Activated CD4-positive, alpha-beta T cell treated with anti-CD3 and anti-CD28 coated beads, Interleukin-2, Interleukin-4, amounts not matched to agents 100 ng/mL and 50 ng/mL, durations not matched to agents 16 hours and 8 hours (primary cell): ENCODE measurements at regions not wholly inside any gene's neighbourhood (a gene's known extent, or its start where the extent isn't known, plus 50 kb on each side); places are given as distances from the start of the nearest gene placed in this dataset.

ENCODE experiments used
- DNase-seq: peaks from one replicate; pipeline ENCODE4 v3.0.0-alpha.2; 2020; ENCODE audit warnings: low spot score

DNA sequence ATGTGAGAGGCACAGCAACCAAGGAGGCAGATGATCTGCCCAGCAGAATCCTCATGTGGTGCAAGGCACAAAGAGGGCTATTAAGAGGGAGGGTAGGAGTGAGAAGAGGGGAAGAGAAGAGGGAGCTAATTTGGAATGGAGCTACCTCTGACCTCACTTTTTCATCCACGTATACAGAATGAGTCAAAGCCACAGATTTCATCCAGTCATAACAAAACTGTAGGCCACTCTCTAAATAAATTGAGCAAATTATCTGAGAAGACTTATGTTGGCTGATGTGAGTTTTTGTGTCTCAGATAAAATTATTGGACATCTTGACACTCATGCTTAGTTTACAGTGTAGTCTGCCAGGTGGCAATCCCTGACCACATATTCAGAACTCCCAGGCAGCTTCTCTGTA is 325.6 kb downstream of the TTLL7 start:
- DNase-seq = peak; percentile 15

DNA sequence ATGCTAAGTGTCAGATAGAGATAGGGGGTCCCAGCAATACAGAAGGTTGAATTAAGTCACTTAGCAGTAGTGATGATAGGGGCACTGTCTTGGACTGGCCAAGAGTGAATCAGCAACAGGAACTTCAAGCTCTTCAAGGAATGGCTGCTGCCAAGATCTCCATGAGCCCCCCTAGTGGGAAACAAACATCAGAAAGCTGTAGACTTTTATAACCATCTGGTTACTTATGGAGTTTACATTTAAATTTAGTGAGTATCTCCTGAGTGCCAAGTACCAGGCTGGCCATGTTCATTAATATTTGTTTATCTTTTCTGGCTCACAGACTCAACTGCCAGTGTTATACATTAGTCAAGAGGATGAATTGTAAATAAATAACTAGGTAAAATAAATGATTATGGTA is 327.3 kb downstream of the TTLL7 start:
- no peak for DNase-seq

DNA sequence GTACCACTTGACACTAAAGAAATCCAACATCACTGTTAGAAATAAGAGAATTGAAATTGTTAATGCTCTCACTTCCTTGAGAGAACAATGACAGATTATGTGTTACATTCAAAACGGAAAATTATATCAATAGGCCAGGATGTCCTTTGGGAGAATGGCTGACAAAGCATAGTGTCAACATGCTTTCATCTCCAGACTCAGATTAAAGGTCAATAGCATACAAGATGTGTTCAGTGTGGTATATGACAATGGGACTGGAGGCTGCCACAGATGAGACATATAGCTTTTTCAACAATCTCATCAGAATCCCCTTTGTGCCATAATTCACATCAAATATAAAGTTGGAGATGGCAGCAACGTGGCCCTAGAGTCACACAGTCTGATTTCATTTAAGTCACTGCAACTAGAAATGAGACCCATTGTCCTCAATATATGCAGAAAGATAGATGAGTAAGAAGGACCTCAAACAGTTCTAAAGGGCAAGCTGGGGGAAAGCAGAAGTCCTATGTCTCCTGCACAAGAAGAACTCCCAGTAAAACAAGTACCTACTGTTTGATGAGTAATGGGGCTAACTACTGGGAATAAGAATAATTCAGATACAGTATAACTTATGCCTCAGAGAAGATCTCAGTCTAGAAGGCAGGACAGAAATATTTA is 327.9 kb downstream of the TTLL7 start:
- DNase-seq = no peak

DNA sequence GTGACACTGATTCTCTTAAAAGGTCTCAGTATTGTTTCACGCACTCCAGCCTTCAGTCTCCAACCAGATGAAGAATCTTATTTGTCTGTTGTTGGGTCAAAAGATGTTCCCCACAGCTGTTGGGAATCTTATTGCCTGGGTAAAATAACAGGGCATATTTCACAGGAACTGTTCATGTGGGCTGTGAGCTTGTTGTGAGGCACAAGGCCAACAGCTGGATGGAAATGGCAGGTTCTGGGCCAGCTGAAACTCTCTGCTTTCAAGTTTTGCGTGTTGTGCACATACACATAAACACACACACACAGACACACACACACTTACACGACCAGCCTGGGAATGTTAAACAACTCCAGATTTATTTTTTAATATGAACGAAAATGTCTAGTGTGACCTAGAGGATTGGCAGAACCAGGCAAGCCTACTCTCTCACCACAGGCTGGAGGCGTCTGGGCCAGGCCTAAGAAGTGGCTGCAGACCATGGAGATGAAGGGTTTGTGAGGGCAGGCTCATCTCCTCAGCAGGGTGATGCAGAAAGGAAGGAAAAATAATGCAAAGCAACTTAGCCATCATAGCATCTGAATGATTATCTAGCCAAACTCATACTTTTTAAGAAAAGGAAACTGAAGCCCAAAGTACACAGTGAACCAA is 357.0 kb downstream of the TTLL7 start:
- no peak for DNase-seq

DNA sequence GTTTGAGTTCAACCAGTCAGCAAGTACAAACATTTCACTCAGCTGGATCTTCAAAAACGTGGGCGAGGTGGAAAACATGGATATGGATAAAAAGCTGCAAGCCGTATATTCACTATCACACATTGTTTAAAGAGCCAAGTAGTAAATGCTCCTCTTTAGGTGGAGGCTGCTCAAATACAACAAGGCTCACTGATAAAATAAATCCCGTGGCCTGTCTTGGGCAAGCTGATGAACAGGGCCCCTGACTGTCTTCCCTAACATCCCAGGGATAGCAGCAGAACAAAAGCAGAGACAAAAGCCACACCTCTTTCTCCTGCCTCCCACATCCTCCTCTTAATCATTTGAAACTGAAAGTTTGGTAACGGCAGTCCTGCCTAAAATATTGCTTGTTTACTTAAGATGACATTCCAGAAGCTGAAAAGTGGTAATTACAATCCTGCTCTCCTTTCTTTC is 357.7 kb downstream of the TTLL7 start:
- no peak for DNase-seq

DNA sequence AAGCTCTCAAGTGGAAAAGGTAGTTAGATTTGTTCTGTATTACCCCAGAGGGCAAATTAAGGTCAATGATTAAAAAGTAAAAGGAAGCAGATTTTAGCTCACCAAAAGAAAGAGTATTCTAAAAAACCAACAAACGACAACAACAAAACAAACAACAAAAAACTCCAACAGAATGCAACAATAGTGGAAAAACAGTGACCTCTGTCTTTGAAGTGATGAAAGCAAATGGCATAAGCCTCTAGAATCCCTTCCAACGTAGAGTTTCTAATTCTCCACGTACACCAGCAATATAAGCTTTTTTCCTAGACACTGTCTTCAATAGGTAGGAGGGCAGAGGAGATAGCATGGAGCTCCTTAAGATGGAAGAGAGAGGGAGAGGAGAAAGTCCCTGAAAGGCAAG is 359.1 kb downstream of the TTLL7 start:
- no peak for DNase-seq

GRCh38 chr1:83637586-83637985 is 361.3 kb downstream of the TTLL7 start:
- DNase-seq = no peak

DNA sequence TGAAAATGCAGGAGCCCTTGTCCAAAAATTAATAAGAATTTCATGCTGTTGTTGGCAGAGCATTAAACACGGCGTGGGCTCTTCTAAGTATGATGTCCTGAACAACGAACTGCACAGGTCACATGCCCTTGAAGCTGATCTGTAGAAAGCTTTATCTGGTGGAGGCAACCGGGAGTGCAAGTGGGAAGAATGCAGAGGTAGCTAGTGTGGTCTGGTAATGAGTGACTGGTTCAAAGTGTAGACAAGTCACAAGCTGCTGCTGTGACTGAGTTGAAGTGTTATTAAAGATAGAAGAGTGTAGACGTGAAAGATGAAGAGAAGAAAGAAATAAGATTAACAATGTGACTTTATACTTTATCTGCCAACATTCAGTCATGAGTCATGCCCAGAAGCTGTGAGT is 361.9 kb downstream of the TTLL7 start:
- no peak for DNase-seq

GRCh38 chr1:83632906-83633305 is 366.0 kb downstream of the TTLL7 start:
- no peak for DNase-seq

DNA sequence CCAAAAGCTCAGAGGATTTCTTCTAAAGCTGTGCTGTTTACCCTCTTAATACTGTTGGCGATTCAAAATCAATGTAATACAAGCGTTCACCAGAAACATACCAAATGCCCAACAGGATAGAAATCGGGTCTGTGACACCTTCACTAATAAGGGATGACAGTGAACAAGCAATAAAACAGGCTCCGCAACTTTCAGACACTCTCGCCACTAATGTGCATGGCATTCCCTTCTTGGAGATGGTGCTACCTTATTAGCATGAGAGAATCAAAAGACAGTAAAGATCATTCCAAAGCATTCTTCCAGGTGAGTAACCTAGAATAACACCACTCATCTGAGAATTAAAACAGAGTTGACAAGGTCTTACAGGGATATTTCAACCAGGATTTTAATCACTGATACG is 367.1 kb downstream of the TTLL7 start:
- no peak for DNase-seq

DNA sequence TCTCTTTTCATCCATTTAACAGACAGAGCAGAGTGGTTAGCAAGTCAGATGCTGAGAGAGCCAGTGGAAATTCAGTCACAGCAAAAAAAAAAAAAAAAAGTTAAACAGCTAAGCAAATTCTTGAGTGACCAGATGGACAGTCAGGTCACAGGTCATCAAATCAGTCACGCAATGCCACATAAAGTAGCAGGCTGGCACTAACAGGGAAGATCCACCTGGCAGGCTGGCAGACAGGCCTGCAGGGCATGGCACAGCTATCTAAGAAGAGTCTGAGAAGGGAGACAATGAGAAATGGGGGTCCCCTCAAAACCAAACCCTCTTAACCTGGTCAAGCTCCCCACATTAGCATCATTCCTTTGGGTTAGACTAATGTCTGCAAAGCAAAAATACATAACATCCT is 371.9 kb downstream of the TTLL7 start:
- no peak for DNase-seq

- DNase-seq = no peak
Measured at GRCh38 chr1:83626603-83627002, 372.3 kb downstream of the TTLL7 start.

DNA sequence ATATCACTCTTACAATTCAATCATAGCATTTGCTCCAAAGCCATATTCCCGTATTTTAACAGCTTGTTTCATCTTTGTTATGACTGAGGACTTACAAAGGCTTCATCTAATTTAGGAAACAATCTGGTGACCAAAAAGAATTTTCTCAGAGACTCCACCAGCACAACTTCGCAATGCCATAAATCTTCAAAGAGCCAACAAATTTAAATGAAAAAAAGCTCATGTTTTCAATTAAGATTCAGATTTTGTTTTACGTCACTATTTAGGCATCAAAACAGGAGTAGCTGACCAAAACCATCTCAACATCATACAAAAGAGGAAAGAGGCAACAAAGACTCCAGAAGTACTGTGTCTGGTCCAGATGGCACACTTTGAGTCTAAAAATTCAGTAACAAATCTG is 373.3 kb downstream of the TTLL7 start:
- no peak for DNase-seq

GRCh38 chr1:83620016-83620415 is 378.9 kb downstream of the TTLL7 start:
- DNase-seq = no peak

GRCh38 chr1:83619170-83619896 is 379.6 kb downstream of the TTLL7 start:
- no peak for DNase-seq

- no peak for DNase-seq
Measured at GRCh38 chr1:83617883-83618282, 381.0 kb downstream of the TTLL7 start.

- no peak for DNase-seq
Measured at GRCh38 chr1:83615370-83615769, 383.6 kb downstream of the TTLL7 start.

GRCh38 chr1:83606416-83606955 is 392.4 kb downstream of the TTLL7 start:
- DNase-seq = no peak

- no peak for DNase-seq
Measured at GRCh38 chr1:83596331-83596730, 402.6 kb downstream of the TTLL7 start.

GRCh38 chr1:83593073-83593472 is 405.9 kb downstream of the TTLL7 start:
- no peak for DNase-seq

DNA sequence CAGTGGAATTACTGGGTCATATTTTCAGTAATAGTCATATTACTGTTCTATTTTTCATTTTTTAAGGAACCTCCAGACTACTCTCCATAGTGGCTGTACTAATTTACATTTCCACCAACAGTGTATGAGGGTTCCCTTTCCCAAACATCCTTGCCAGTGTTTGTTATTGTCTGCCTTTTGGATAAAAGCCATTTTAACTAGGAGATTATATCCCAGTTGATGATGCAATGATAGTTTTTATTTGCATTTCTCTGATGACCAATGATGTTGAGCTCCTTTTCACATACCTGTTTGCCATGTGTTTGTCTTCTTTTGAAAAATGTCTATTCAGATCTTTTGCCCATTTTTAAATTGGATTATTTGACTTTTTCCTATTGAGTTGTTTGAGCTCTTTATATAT is 410.8 kb downstream of the TTLL7 start:
- no peak for DNase-seq

GRCh38 chr1:83583351-83584014 is 415.4 kb downstream of the TTLL7 start:
- DNase-seq = no peak

DNA sequence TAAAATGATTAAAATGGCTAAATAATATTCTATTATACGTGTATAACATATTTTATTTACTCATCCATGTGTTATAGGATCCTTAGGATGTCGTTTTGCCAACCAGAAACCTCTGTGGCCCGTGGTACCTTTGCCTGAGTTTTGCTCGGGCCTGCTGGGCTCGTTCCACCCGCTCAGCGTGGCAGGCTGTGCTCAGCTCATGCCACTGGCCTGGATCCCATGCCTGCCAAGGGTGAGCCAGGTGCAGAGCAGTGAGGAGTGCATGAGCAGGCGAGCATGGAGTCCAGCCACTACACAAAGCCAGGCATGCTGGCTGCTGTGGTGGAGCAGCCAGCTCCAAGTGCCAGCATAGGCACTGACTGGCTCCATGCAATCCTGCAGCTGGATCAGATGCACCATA is 417.2 kb downstream of the TTLL7 start:
- no peak for DNase-seq
